GM21515 (cell line): ENCODE measurements at regions not wholly inside any gene's neighbourhood (a gene's known extent, or its start where the extent isn't known, plus 50 kb on each side); places are given as distances from the start of the nearest gene placed in this dataset.
"Not testable (repeated sequence)": the region's sequence is repeated elsewhere in the genome, so short reads cannot be mapped to it uniquely, and the experiment has no call there.

ENCODE experiments used
- ATAC-seq: cut with Tn5 transposase; IDR thresholded peaks from one replicate; pipeline ENCODE4 v1.9.1; 2021; ENCODE audit not compliant: unreplicated experiment

GRCh38 chr4:38278255-38278654 is 318.1 kb downstream of the PTTG2 start:
- ATAC-seq = no peak

- no peak for ATAC-seq
These were observed 318.9 kb downstream of the PTTG2 start for GRCh38 chr4:38279077-38279476.

- ATAC-seq = no peak
These were observed 319.6 kb downstream of the PTTG2 start for GRCh38 chr4:38279650-38280322.

GRCh38 chr4:38280323-38280706 is 320.1 kb downstream of the PTTG2 start:
- no peak for ATAC-seq

- no peak for ATAC-seq
These were observed 321.3 kb downstream of the PTTG2 start for GRCh38 chr4:38281371-38282071.

- no peak for ATAC-seq
These were observed 323.5 kb downstream of the PTTG2 start for GRCh38 chr4:38283724-38284123.

GRCh38 chr4:38284294-38285030 is 324.3 kb downstream of the PTTG2 start:
- no peak for ATAC-seq

- ATAC-seq = no peak
These were observed 327.1 kb downstream of the PTTG2 start for GRCh38 chr4:38287101-38287851.

GRCh38 chr4:38289553-38289952 is 329.4 kb downstream of the PTTG2 start:
- no peak for ATAC-seq

- ATAC-seq = no peak
These were observed 330.2 kb downstream of the PTTG2 start for GRCh38 chr4:38290366-38290765.

- ATAC-seq = no peak
These were observed 330.7 kb downstream of the PTTG2 start for GRCh38 chr4:38290914-38291313.

GRCh38 chr4:38292529-38292928 is 332.3 kb downstream of the PTTG2 start:
- no peak for ATAC-seq

- ATAC-seq = no peak
These were observed 334.0 kb downstream of the PTTG2 start for GRCh38 chr4:38294238-38294637.

- ATAC-seq = no peak
These were observed 336.9 kb downstream of the PTTG2 start for GRCh38 chr4:38297061-38297460.

GRCh38 chr4:38298868-38299713 is 338.9 kb downstream of the PTTG2 start:
- no peak for ATAC-seq

- ATAC-seq = no peak
These were observed 342.7 kb downstream of the PTTG2 start for GRCh38 chr4:38302910-38303309.

- not testable (repeated sequence) for ATAC-seq
These were observed 344.3 kb downstream of the PTTG2 start for GRCh38 chr4:38304460-38304859.

GRCh38 chr4:38306482-38307071 is 346.4 kb downstream of the PTTG2 start:
- peak; percentile 57 for ATAC-seq

- no peak for ATAC-seq
These were observed 348.6 kb downstream of the PTTG2 start for GRCh38 chr4:38308728-38309311.

- ATAC-seq = no peak
These were observed 349.3 kb downstream of the PTTG2 start for GRCh38 chr4:38309471-38309870.
